GM18502 (cell line): ENCODE measurements at regions not wholly inside any gene's neighbourhood (a gene's known extent, or its start where the extent isn't known, plus 50 kb on each side); places are given as distances from the start of the nearest gene placed in this dataset.
"Not testable (repeated sequence)": the region's sequence is repeated elsewhere in the genome, so short reads cannot be mapped to it uniquely, and the experiment has no call there.

Source experiments
- ATAC-seq: cut with Tn5 transposase; IDR thresholded peaks from one replicate; pipeline ENCODE4 v1.9.1; 2021; ENCODE audit warnings: mild to moderate bottlenecking; ENCODE audit not compliant: unreplicated experiment, poor library complexity

GRCh38 chr6:15752820-15753219, 90.0 kb upstream of the DTNBP1 start:
- ATAC-seq: no peak

DNA sequence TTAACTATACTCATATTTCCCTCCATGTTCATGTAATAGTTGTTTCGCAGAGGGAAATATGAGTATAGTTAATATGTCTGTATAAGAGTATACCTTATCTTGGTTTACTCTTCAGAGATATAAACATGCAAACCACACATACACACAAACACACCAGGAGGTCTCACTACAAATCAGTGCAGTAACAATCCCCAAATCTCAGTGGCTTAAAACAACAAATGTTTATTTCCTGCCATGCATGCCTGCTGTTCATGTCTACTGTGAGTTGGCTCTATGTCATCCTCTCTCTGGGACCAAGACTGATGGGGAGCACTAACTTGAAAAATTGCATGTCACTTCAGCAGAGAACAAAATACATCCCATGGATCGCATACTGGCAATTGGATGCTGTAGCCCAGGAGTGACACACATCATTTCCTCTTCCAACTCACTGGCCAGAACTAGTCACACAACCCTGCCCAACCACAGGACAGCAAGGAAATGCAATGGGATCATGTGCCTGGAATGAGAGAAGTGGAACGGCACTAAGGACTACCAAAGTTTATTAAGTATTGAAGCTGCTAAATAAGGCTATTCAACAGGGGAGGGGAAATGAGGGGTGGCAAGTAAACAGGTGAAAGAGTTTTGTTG, 89.0 kb upstream of the DTNBP1 start:
- no peak for ATAC-seq

DNA sequence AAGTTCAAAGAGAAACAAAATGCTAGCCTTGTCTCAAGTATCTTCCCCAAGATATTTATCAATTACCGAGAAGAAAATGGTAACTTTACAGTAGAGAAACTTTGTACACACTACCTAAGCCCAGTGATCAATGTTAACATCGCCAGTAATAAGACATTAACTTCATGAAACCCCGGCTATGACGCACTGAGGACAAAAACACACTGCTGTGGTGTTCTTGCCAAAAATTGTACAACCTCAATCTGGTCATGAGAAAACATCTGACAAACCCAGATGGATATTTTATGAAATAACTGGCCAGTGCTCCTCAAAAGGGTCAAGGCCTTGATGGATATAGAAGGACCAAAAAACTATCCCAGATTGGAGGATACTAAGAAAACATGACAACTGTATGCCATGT, 85.5 kb upstream of the DTNBP1 start:
- no peak for ATAC-seq

- no peak for ATAC-seq
Observed at GRCh38 chr6:15747354-15747883, 84.6 kb upstream of the DTNBP1 start.

- no peak for ATAC-seq
Observed at GRCh38 chr6:15745781-15746180, 83.0 kb upstream of the DTNBP1 start.

- ATAC-seq: no peak
Observed at GRCh38 chr6:15744818-15745402, 82.1 kb upstream of the DTNBP1 start.

DNA sequence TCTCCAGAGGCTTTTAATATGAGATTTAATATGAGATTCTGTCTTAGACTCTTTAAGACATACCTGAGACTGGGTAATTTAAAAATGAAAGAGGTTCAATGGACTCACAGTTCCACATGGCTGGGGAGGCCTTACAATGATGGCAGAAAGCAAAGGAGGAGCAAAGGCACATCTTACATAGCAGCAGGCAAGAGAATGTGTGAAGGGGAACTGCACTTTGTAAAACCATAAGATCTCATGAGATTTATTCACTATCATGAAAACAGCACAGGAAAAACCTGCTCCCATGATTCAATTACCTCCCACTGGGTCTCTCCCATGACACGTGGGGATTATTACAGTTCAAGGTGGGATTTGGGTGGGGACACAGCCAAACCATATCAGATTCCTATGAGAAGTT, 79.2 kb upstream of the DTNBP1 start:
- ATAC-seq: not testable (repeated sequence)

DNA sequence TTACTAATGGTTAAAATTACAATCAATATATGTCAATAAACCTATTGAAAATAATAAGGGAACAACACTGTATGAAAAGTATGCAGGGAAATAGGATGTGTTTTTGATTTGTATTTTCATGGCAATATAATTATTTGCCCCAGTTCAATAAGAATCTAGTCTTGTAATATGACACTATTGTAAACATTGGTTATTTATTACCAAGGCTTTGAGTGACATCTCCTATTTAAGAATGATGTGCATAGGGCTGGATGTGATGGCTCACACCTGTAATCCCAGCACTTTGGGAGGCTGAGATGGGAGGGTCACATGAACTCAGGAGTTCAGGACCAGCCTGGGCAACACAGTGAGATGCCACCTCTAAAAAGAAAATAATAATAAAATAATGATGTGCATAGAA, 78.6 kb upstream of the DTNBP1 start:
- ATAC-seq: no peak

- no peak for ATAC-seq
Observed at GRCh38 chr6:15739867-15740266, 77.0 kb upstream of the DTNBP1 start.

DNA sequence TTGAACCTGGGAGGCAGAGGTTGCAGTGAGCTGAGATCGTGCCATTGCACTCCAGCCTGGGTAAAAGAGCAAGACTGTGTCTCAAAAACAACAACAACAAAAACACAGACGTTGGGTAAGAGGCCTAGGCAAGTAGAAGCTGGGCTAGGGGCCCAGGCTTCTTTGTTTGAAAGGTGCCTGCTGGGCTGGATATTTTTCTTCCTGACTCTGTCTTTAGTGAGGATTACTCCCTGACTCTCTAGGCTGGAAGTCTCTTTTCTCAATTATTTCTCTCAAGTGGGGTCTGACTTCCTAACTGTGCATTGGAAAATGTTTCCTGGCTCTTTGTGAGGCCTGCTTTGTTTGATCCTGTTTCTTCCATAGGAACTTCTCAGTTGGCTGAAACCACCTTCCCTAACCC, 76.5 kb upstream of the DTNBP1 start:
- ATAC-seq: no peak

DNA sequence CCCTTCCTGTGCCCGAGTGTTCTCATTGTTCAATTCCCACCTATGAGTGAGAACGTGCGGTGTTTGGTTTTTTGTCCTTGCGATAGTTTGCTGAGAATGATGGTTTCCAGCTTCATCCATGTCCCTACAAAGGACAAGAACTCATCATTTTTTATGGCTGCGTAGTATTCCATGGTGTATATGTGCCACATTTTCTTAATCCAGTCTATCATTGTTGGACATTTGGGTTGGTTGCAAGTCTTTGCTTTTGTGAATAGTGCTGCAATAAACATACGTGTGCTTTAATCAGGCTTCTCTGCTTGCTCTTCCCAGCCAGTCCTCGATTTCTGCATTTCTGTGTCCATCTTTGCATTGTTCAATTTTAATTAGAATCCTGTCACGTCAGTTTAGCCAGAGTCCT, 75.4 kb upstream of the DTNBP1 start:
- ATAC-seq: not testable (repeated sequence)

DNA sequence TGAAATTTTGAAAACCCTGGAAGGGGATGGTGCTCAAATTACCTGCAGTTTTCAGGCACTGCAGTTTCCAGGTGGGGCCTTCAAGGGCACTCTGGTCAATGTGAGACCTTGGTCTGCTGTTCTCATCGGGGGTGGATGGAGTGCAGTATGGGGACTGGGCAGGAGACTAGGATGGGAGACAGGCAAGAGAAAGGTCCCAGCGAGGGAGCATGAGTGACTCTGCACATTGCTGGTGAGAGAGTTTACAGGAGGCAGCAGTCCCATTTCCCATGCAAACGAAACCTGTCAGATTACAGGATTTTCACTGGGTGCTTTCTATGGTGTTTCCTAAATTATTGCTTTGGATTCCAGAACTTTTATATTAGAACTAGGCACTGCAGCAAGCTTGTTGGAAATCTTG, 73.5 kb upstream of the DTNBP1 start:
- ATAC-seq: no peak

GRCh38 chr6:15735567-15736265, 72.9 kb upstream of the DTNBP1 start:
- no peak for ATAC-seq

GRCh38 chr6:15734118-15734897, 71.5 kb upstream of the DTNBP1 start:
- ATAC-seq: no peak

DNA sequence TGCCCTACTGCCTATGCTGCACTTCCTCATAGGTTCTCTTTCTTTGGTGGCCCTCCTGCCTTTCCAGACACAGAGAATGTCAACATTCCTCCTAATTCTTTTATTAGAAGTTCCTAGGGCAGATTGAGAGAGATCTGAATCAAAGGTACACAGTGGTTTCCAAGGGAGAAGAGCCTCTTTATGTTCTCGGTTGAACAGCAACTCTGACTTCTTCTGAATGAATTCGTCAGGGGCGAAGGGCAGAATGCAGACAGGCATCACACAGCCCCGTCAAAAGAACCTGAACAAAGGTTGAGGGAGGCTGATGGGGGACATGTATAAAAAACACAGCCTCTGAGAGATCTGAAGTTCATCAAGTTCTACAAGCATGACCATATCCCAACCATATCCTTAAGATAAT, 68.1 kb upstream of the DTNBP1 start:
- ATAC-seq: no peak

DNA sequence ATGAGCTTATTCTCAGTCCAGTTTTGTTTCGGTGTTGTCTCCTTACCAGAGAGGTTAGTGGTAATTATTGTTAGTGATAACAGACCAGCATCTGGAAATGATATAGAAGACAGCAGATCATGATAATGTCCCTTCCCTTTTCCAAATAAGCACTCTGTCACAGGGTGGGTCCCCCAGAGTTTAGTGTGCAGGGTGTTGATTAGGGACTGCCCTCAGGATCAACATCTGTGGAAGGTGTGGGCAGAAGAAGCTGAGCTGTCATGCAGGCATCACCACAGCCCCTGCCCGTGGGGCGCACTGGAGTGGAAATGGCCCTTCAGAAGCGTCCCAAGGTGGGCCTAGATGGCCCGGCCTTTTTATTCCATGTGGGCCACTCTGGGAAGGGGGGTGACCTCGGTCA, 67.6 kb upstream of the DTNBP1 start:
- no peak for ATAC-seq

GRCh38 chr6:15722731-15723130, 59.9 kb upstream of the DTNBP1 start:
- no peak for ATAC-seq

DNA sequence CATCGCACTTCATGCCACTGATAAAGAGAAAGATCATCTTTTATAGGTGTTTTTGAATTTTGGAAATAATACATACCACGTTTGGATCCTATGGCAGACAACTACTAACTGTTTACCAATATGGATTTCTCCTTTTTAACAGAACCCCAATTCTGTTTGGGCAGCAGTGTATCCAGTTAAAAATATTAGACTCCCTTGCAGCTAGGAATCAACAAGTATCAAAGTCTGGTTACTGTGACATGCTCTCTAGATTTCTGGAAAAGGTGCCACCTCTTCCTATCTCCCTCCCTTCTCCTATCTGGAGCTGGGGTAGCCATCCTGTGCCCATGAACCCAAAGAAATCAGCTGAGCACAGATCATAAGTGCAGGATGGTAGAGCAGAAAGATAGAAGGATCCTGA, 54.1 kb upstream of the DTNBP1 start:
- no peak for ATAC-seq

- no peak for ATAC-seq
Observed at GRCh38 chr6:15715851-15716250, 53.0 kb upstream of the DTNBP1 start.

- ATAC-seq: no peak
Observed at GRCh38 chr6:15715060-15715459, 52.2 kb upstream of the DTNBP1 start.

- no peak for ATAC-seq
Observed at GRCh38 chr6:15714658-15715057, 51.8 kb upstream of the DTNBP1 start.
